GM19463 (cell line): ENCODE measurements at regions not wholly inside any gene's neighbourhood (a gene's known extent, or its start where the extent isn't known, plus 50 kb on each side); places are given as distances from the start of the nearest gene placed in this dataset.
"Not testable (repeated sequence)": the region's sequence is repeated elsewhere in the genome, so short reads cannot be mapped to it uniquely, and the experiment has no call there.

Experiments
- ATAC-seq: cut with Tn5 transposase; IDR thresholded peaks from one replicate; pipeline ENCODE4 v1.9.1; 2021; ENCODE audit warnings: mild to moderate bottlenecking, moderate library complexity; ENCODE audit not compliant: unreplicated experiment

GRCh38 chr3:166556955-166557354, 719.7 kb upstream of the BCHE start:
- ATAC-seq = no peak

- no peak for ATAC-seq
Observed at GRCh38 chr3:166554023-166554422, 716.8 kb upstream of the BCHE start.

- no peak for ATAC-seq
Observed at GRCh38 chr3:166533740-166534139, 696.5 kb upstream of the BCHE start.

- ATAC-seq = no peak
Observed at GRCh38 chr3:166531730-166532129, 694.5 kb upstream of the BCHE start.

- ATAC-seq = no peak
Observed at GRCh38 chr3:166527325-166527724, 690.1 kb upstream of the BCHE start.

GRCh38 chr3:166526881-166527280, 689.7 kb upstream of the BCHE start:
- no peak for ATAC-seq

- ATAC-seq = no peak
Observed at GRCh38 chr3:166522017-166522416, 684.8 kb upstream of the BCHE start.

- ATAC-seq = no peak
Observed at GRCh38 chr3:166519443-166519842, 682.2 kb upstream of the BCHE start.

GRCh38 chr3:166518040-166518439, 680.8 kb upstream of the BCHE start:
- ATAC-seq = no peak

- no peak for ATAC-seq
Observed at GRCh38 chr3:166510382-166510781, 673.2 kb upstream of the BCHE start.

- not testable (repeated sequence) for ATAC-seq
Observed at GRCh38 chr3:166500420-166500819, 663.2 kb upstream of the BCHE start.

- ATAC-seq = no peak
Observed at GRCh38 chr3:166499636-166500035, 662.4 kb upstream of the BCHE start.

- ATAC-seq = no peak
Observed at GRCh38 chr3:166498446-166498845, 661.2 kb upstream of the BCHE start.

GRCh38 chr3:166489826-166490225, 652.6 kb upstream of the BCHE start:
- no peak for ATAC-seq

GRCh38 chr3:166488977-166489672, 651.9 kb upstream of the BCHE start:
- no peak for ATAC-seq

- no peak for ATAC-seq
Observed at GRCh38 chr3:166484470-166484869, 647.2 kb upstream of the BCHE start.

GRCh38 chr3:166481340-166481739, 644.1 kb upstream of the BCHE start:
- no peak for ATAC-seq

- ATAC-seq = no peak
Observed at GRCh38 chr3:166478356-166478755, 641.1 kb upstream of the BCHE start.

GRCh38 chr3:166473501-166473900, 636.3 kb upstream of the BCHE start:
- no peak for ATAC-seq

GRCh38 chr3:166472015-166472414, 634.8 kb upstream of the BCHE start:
- ATAC-seq = no peak

GRCh38 chr3:166471074-166471767, 634.0 kb upstream of the BCHE start:
- no peak for ATAC-seq

- ATAC-seq = no peak
Observed at GRCh38 chr3:166462891-166463470, 625.8 kb upstream of the BCHE start.
